ENCODE measurements at regions not wholly inside any gene's neighbourhood (a gene's known extent, or its start where the extent isn't known, plus 50 kb on each side); places are given as distances from the start of the nearest gene placed in this dataset.

- H3K9me3 ChIP-seq = no peaks in the 10 kb centered on the region
- H3K27me3 ChIP-seq = no peaks in the 10 kb centered on the region
- no peak for ATAC-seq
- H3K36me3 ChIP-seq = no peaks in the 10 kb centered on the region
- no peaks in the 10 kb centered on the region for H3K4me1 ChIP-seq
- DNase-seq = no peak
- 89 to 94% (median 93%) methylated on average over 4 of the region's 4 CpGs for WGBS, 4 donors
- H3K27ac ChIP-seq = no peak overlapping the region
- intact Hi-C loops (cut with DNase I) = no loop called here
- no peak for TF ChIP-seq POLR2A (IDR thresholded peaks at IDR 0.05)
- no peak overlapping the region for H3K4me3 ChIP-seq
Measured at GRCh38 chr21:16154321-16154720, 424.5 kb downstream of the USP25 start.

- intact Hi-C loops (cut with DNase I) = no loop called here
Measured at GRCh38 chr21:16154951-16155635, 425.3 kb downstream of the USP25 start.

GRCh38 chr21:16156841-16157489, 427.2 kb downstream of the USP25 start:
- TF ChIP-seq CTCF (IDR thresholded peaks at IDR 0.05) (no peak), POLR2A (IDR thresholded peaks at IDR 0.05) (no peak)
- Histone ChIP-seq H3K27me3 (no peaks in the 10 kb centered on the region), H3K4me3 (no peak overlapping the region), H3K9me3 (no peaks in the 10 kb centered on the region), H3K27ac (no peak overlapping the region), H3K36me3 (no peaks in the 10 kb centered on the region), H3K4me1 (no peaks in the 10 kb centered on the region)
- DNase-seq (no peak), ATAC-seq (no peak)
- intact Hi-C loops (cut with DNase I) = no loop called here

More at GRCh38 chr21:16154951-16155635, 425.3 kb downstream of the USP25 start:
- no peak for DNase-seq
- Histone ChIP-seq H3K9me3 (no peaks in the 10 kb centered on the region), H3K36me3 (no peaks in the 10 kb centered on the region), H3K27ac (no peak overlapping the region), H3K27me3 (no peaks in the 10 kb centered on the region), H3K4me1 (no peaks in the 10 kb centered on the region), H3K4me3 (no peak overlapping the region)
- ATAC-seq = no peak
- TF ChIP-seq CTCF (IDR thresholded peaks at IDR 0.05) (no peak), POLR2A (IDR thresholded peaks at IDR 0.05) (no peak)
- 62 to 78% (median 72%) methylated on average over 2 of the region's 2 CpGs for WGBS, 4 donors

GRCh38 chr21:16159213-16159970, 429.6 kb downstream of the USP25 start:
- Histone ChIP-seq H3K4me3 (no peak overlapping the region), H3K9me3 (no peaks in the 10 kb centered on the region), H3K27me3 (no peaks in the 10 kb centered on the region), H3K4me1 (no peaks in the 10 kb centered on the region), H3K36me3 (no peaks in the 10 kb centered on the region), H3K27ac (no peak overlapping the region)
- no peak for DNase-seq
- 88 to 96% (median 91%) methylated on average over 5 of the region's 5 CpGs for WGBS, 4 donors
- no peak for ATAC-seq
- intact Hi-C loops (cut with DNase I) = no loop called here
- TF ChIP-seq POLR2A (IDR thresholded peaks at IDR 0.05) = no peak
- TF ChIP-seq CTCF (IDR thresholded peaks at IDR 0.05) = no peak

All from heart left ventricle (tissue), 16 donors.